Neuronal stem cell (in vitro differentiated cells): ENCODE measurements at regions not wholly inside any gene's neighbourhood (a gene's known extent, or its start where the extent isn't known, plus 50 kb on each side); places are given as distances from the start of the nearest gene placed in this dataset.

Experiments
- DNase-seq: peaks from one replicate; pipeline ENCODE4 v3.0.0-alpha.2; 2013; ENCODE audit warnings: low spot score
- H2AFZ ChIP-seq: one replicate; pipeline ENCODE4 v1.6.1; 2013; ENCODE audit warnings: mild to moderate bottlenecking, low read length, inconsistent platforms
- H2AK5ac ChIP-seq: 2 replicates; pipeline ENCODE4 v1.6.1; 2013; ENCODE audit warnings: low read depth, mild to moderate bottlenecking, inconsistent platforms, low read length, moderate library complexity, mixed read lengths
- H2BK120ac ChIP-seq: 2 replicates; pipeline ENCODE4 v1.6.1; 2013; ENCODE audit warnings: low read depth, mild to moderate bottlenecking, inconsistent platforms, low read length, moderate library complexity, mixed read lengths
- H2BK12ac ChIP-seq: one replicate; pipeline ENCODE4 v1.6.1; 2013; ENCODE audit warnings: low read length, inconsistent platforms
- H2BK15ac ChIP-seq: 2 replicates; pipeline ENCODE4 v1.6.1; 2013; ENCODE audit warnings: mild to moderate bottlenecking, low read length, inconsistent platforms, mixed read lengths
- H2BK5ac ChIP-seq: one replicate; pipeline ENCODE4 v1.6.1; 2013; ENCODE audit warnings: inconsistent platforms, mild to moderate bottlenecking, low read length, moderate library complexity
- H3K14ac ChIP-seq: one replicate; pipeline ENCODE4 v1.6.1; 2013; ENCODE audit warnings: low read length, inconsistent platforms
- H3K18ac ChIP-seq: 2 replicates; pipeline ENCODE4 v1.6.1; 2013; ENCODE audit warnings: low read length, inconsistent platforms
- H3K23ac ChIP-seq: 2 replicates; pipeline ENCODE4 v1.6.1; 2013; ENCODE audit warnings: low read depth, mild to moderate bottlenecking, mixed read lengths, low read length, inconsistent platforms; ENCODE audit not compliant: poor library complexity
- H3K27ac ChIP-seq: replicated peaks from 3 replicates; pipeline ENCODE4 v1.5.1; 2013; ENCODE audit warnings: low read length, inconsistent platforms
- H3K27me3 ChIP-seq, 3 experiments: 2 replicates each; pipeline ENCODE4 v1.6.1; 2013; ENCODE audit warnings: low read length in 3 of 3, mild to moderate bottlenecking in 2 of 3, inconsistent platforms in 1 of 3, low read depth in 1 of 3, mixed read lengths in 1 of 3, moderate library complexity in 1 of 3; ENCODE audit not compliant: control insufficient read depth in 3 of 3, insufficient read depth in 3 of 3
- H3K36me3 ChIP-seq, 2 donors: replicated peaks in 1 of 2; 2 replicates each; pipeline ENCODE4 v1.6.1; 2013; ENCODE audit warnings: low read length in 2 of 2; ENCODE audit not compliant: control insufficient read depth in 2 of 2, insufficient read depth in 2 of 2
- H3K4ac ChIP-seq: 2 replicates; pipeline ENCODE4 v1.6.1; 2013; ENCODE audit warnings: inconsistent platforms, mild to moderate bottlenecking, low read length, moderate library complexity
- H3K4me1 ChIP-seq, 2 donors: 1 replicate in 1 of 2; 2 replicates in 1 of 2; pipeline ENCODE4 v1.6.1; 2013; ENCODE audit warnings: low read length in 2 of 2, low read depth in 1 of 2; ENCODE audit not compliant: control insufficient read depth in 2 of 2, insufficient read depth in 1 of 2
- H3K4me2 ChIP-seq: one replicate; pipeline ENCODE4 v1.6.1; 2013; ENCODE audit warnings: mild to moderate bottlenecking, low read length, inconsistent platforms; ENCODE audit not compliant: insufficient read depth, poor library complexity, severe bottlenecking
- H3K4me3 ChIP-seq, 2 donors: 2 replicates each; pipeline ENCODE4 v1.5.1; 2013; ENCODE audit warnings: low read length in 2 of 2, mild to moderate bottlenecking in 2 of 2, inconsistent platforms in 1 of 2, moderate library complexity in 1 of 2
- H3K79me1 ChIP-seq: one replicate; pipeline ENCODE4 v1.6.1; 2013; ENCODE audit warnings: low read depth, mild to moderate bottlenecking, inconsistent platforms, low read length, moderate library complexity
- H3K9ac ChIP-seq: one replicate; pipeline ENCODE4 v1.6.1; 2013; ENCODE audit warnings: mild to moderate bottlenecking, low read depth, low read length, inconsistent platforms; ENCODE audit not compliant: poor library complexity
- H3K9me3 ChIP-seq, 2 donors: replicated peaks in 1 of 2; 2 replicates each; pipeline versions ENCODE3 to v1.6.1; 2013; ENCODE audit warnings: low read length in 2 of 2, mild to moderate bottlenecking in 2 of 2, inconsistent platforms in 1 of 2, low read depth in 1 of 2, mixed read lengths in 1 of 2, moderate library complexity in 1 of 2; ENCODE audit not compliant: control insufficient read depth in 2 of 2, insufficient read depth in 1 of 2
- H4K8ac ChIP-seq: one replicate; pipeline ENCODE4 v1.6.1; 2013; ENCODE audit warnings: low read depth, mild to moderate bottlenecking, inconsistent platforms, low read length, moderate library complexity
- H4K91ac ChIP-seq: one replicate; pipeline ENCODE4 v1.6.1; 2013; ENCODE audit warnings: low read length, low read depth, mild to moderate bottlenecking, inconsistent platforms; ENCODE audit not compliant: poor library complexity
- WGBS, 2 donors: extraction: QIAGEN DNeasy Blood & Tissue Kit; methylation state at CpG; one replicate each; pipeline ENCODE4 v1.1.7; 2013; ENCODE audit warnings: missing lambda C conversion rate in 2 of 2, mixed read lengths in 1 of 2; ENCODE audit not compliant: insufficient read length in 2 of 2, insufficient replicate concordance in 1 of 2; ENCODE audit errors: extremely low coverage in 2 of 2; 5-methylcytosine and 5-hydroxymethylcytosine counted together

DNA sequence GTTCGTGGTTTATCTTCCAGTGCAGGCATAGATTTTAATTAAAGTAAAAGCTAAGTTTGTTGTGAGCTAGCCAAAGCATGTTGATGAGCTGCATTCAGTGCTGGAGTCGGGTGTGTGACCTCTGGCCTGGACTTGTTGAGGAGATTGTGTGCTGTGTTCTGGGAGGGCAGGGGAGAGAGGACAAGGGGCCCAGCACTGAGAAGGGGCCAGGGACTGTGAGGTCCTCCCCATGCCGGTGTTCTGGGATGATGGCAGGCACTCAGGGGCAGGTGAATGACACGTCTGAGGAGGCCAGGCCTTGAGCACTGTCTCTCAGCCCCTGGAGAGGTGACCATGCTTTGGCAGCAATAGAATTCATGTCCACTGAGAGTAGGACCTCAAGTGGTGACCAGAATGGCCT, 97.9 kb downstream of the FOXF2 start:
- H4K8ac ChIP-seq = no peak overlapping the region
- H3K4ac ChIP-seq = no peak overlapping the region
- no peak overlapping the region for H3K23ac ChIP-seq
- no peak overlapping the region for H4K91ac ChIP-seq
- no peak overlapping the region for H3K4me2 ChIP-seq
- no peak overlapping the region for H2AFZ ChIP-seq
- no CpG with 5 or more reads among the region's 4 CpGs for WGBS, 2 donors
- no peak overlapping the region for H3K4me3 ChIP-seq
- peak overlapping the region; percentile 43 for H3K14ac ChIP-seq
- H2BK120ac ChIP-seq = no peak overlapping the region
- H3K4me1 ChIP-seq = peaks cover 0 to 5% of the 10 kb centered on the region in 2 donors
- peak overlapping the region; percentile 39 for H2BK15ac ChIP-seq
- H2BK5ac ChIP-seq = no peak overlapping the region
- no peak overlapping the region for H3K9ac ChIP-seq
- no peak overlapping the region for H3K27ac ChIP-seq
- no peak for DNase-seq
- H3K9me3 ChIP-seq = no peaks in the 10 kb centered on the region
- H3K27me3 ChIP-seq = no peaks in the 10 kb centered on the region
- peak overlapping the region; percentile 82 for H2AK5ac ChIP-seq
- no peaks in the 10 kb centered on the region for H3K79me1 ChIP-seq
- no peak overlapping the region for H2BK12ac ChIP-seq
- no peaks in the 10 kb centered on the region for H3K36me3 ChIP-seq
- H3K18ac ChIP-seq = peak overlapping the region; percentile 84

DNA sequence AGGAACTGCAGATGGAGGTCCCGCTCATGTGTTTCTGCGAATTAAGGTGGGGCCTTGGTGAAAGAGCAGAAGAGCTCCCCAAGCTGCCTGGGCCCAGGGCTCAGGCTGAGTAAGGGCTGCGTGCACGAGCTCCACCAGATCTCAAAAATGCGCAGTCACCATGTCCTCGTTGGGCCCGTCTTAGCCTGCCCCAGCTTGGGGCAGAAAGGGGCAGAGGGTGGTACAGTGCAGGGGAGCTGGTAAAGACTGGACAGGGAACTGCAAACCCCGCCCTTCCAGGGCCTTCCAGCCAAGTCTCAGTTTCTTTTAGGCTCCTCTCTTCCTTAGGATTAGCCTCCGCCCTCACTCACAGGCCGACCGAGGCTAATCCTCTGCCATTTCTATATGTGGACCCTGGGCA, 101.6 kb downstream of the FOXF2 start:
- Histone ChIP-seq H3K27ac (no peak overlapping the region), H4K8ac (no peak overlapping the region), H3K4me3 (no peak overlapping the region), H3K18ac (no peak overlapping the region), H3K79me1 (no peaks in the 10 kb centered on the region), H2BK15ac (no peak overlapping the region), H3K23ac (no peak overlapping the region), H3K4me1 (peaks cover 0 to 5% of the 10 kb centered on the region in 2 donors), H4K91ac (no peak overlapping the region), H2BK12ac (no peak overlapping the region), H3K9ac (no peak overlapping the region), H2BK5ac (no peak overlapping the region), H2AK5ac (peak overlapping the region; percentile 25), H2AFZ (no peak overlapping the region), H3K4me2 (no peak overlapping the region), H3K27me3 (no peaks in the 10 kb centered on the region), H3K4ac (no peak overlapping the region), H2BK120ac (no peak overlapping the region), H3K14ac (peak overlapping the region; percentile 60), H3K9me3 (peaks cover 0 to 1% of the 10 kb centered on the region in 2 donors), H3K36me3 (no peaks in the 10 kb centered on the region)
- DNase-seq = no peak
- no CpG with 5 or more reads among the region's 11 CpGs for WGBS, 2 donors

DNA sequence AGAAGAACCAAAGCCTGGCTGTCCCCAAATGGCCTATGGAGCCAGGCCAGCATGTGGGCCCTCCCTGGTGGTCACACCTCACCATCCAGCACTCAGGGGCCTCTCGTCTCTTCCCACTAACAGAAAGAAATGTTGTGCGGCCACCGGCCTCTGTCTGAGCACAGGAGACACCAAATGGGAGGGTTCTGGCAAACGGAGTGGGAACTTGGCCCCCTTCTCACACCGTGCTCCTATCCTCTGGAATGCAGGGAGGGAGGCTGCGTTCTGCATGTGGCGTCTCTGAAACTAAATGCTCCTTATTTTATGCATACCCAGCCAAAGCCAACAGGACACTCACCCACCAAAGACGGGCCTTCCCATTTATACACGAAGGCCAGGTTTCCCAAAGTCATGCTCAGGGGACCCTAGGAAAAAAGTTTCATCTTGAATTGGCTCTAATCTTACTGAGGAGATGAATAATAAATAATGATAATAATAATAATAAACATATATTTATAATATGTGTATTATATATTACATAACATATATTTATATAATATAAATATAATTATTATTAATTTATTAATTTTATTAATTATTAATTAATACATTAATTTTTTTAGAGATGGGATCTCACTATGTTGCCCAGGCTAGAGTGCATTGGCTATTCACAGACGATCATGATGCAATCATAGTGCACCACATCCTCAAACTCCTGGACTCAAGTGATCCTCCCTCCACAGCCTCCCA, 102.4 kb downstream of the FOXF2 start:
- H3K36me3 ChIP-seq = no peaks in the 10 kb centered on the region
- DNase-seq = no peak
- WGBS, 2 donors = no CpG with 5 or more reads among the region's 10 CpGs
- no peaks in the 10 kb centered on the region for H3K27me3 ChIP-seq
- H2BK5ac ChIP-seq = no peak overlapping the region
- peaks cover 0 to 5% of the 10 kb centered on the region in 2 donors for H3K4me1 ChIP-seq
- H3K79me1 ChIP-seq = no peaks in the 10 kb centered on the region
- H2BK120ac ChIP-seq = no peak overlapping the region
- no peak overlapping the region for H3K23ac ChIP-seq
- no peak overlapping the region for H2AFZ ChIP-seq
- H3K4ac ChIP-seq = peak overlapping the region; percentile 4
- no peak overlapping the region for H3K9ac ChIP-seq
- H3K4me2 ChIP-seq = no peak overlapping the region
- H4K91ac ChIP-seq = no peak overlapping the region
- no peak overlapping the region for H2BK12ac ChIP-seq
- no peak overlapping the region for H2BK15ac ChIP-seq
- H2AK5ac ChIP-seq = peak overlapping the region; percentile 24
- H3K4me3 ChIP-seq = no peak overlapping the region
- H3K27ac ChIP-seq = no peak overlapping the region
- H4K8ac ChIP-seq = no peak overlapping the region
- H3K18ac ChIP-seq = no peak overlapping the region
- H3K14ac ChIP-seq = no peak overlapping the region
- H3K9me3 ChIP-seq = peaks cover 0 to 1% of the 10 kb centered on the region in 2 donors

DNA sequence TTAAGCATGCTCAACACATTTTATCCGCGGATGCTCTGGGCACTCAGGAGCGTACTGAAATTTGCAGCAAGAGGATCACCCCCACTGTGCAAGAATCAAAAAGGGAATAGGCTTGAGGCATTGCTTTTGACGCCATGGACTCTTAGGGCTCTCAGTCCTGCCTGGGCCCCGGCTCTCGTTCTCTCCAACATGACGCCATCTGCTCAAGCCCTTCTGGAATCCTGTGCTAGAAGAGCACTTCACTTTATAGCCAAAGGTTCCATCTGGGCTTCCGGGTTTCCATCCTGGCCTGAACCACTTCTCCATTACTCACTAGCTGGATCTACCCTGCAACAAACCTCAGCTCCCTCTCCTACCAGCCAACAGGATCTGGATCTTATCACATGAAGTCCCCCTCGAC, 105.3 kb downstream of the FOXF2 start:
- WGBS, 2 donors = no CpG with 5 or more reads among the region's 9 CpGs
- H3K18ac ChIP-seq = no peak overlapping the region

More for the DNA sequence above, 105.3 kb downstream of the FOXF2 start:
- Histone ChIP-seq H3K79me1 (no peaks in the 10 kb centered on the region), H3K23ac (no peak overlapping the region), H2BK120ac (no peak overlapping the region), H3K4ac (no peak overlapping the region), H2BK15ac (no peak overlapping the region), H2AFZ (no peak overlapping the region), H4K8ac (no peak overlapping the region), H2AK5ac (no peak overlapping the region), H3K36me3 (no peaks in the 10 kb centered on the region), H3K4me1 (peaks cover 0 to 11% of the 10 kb centered on the region in 2 donors), H2BK5ac (no peak overlapping the region), H3K9ac (no peak overlapping the region), H3K9me3 (peaks cover 0 to 1% of the 10 kb centered on the region in 2 donors), H3K4me3 (no peak overlapping the region), H3K4me2 (no peak overlapping the region), H3K27me3 (no peaks in the 10 kb centered on the region), H2BK12ac (no peak overlapping the region), H3K14ac (no peak overlapping the region), H4K91ac (no peak overlapping the region), H3K27ac (no peak overlapping the region)
- no peak for DNase-seq
